Endothelial cell of umbilical vein (primary cell): ENCODE measurements at regions not wholly inside any gene's neighbourhood (a gene's known extent, or its start where the extent isn't known, plus 50 kb on each side); places are given as distances from the start of the nearest gene placed in this dataset.

ENCODE experiments used
- BruUV-seq: library from RNA; stranded (reverse); fragments of 400-500 nt; replicated peaks from 2 replicates; lab custom pipeline; 2021; lab: Mats Ljungman, UMichigan
- CTCF ChIA-PET: fragments of 300-600, 350-600 bp; sonication (Branson Sonifier 250); formaldehyde crosslinking; loops from one replicate; lab custom pipeline; 2021; ENCODE audit warnings: antibody characterized with exemption, inconsistent platforms; lab: Charles Lee
- POLR2A ChIA-PET: fragments of 300-600, 350-600 bp; sonication (Branson Sonifier 250); formaldehyde crosslinking; loops from one replicate; lab custom pipeline; 2021; ENCODE audit warnings: antibody characterized with exemption, inconsistent platforms; lab: Charles Lee
- DNase-seq: peaks from one replicate; pipeline ENCODE4 v3.0.0-alpha.2; 2011; ENCODE audit warnings: low read depth, low spot score
- FAIRE-seq: peaks from 2 replicates; lab custom pipeline; 2011; peaks lifted over from hg19 to GRCh38; lab: Jason Lieb, UNC
- H2AFZ ChIP-seq: 2 replicates; pipeline ENCODE4 v1.6.0; 2012; ENCODE audit warnings: low read depth, low read length, control low read depth, inconsistent platforms
- H3K27ac ChIP-seq: 2 replicates; pipeline ENCODE4 v1.5.1; 2011; ENCODE audit warnings: low read depth, mild to moderate bottlenecking, control low read depth, low read length, moderate library complexity; ENCODE audit not compliant: insufficient read depth
- H3K27me3 ChIP-seq, 2 experiments: 2 replicates each; pipeline versions ENCODE4 v1.6.0 to v1.6.1; 2011; ENCODE audit warnings: low read length in 2 of 2, mixed read lengths in 1 of 2; ENCODE audit not compliant: control insufficient read depth in 2 of 2, insufficient read depth in 2 of 2
- H3K36me3 ChIP-seq, 2 experiments: 2 replicates in 1 of 2; 3 replicates in 1 of 2; pipeline ENCODE4 v1.5.1; 2011; ENCODE audit warnings: low read length in 2 of 2, mild to moderate bottlenecking in 1 of 2, moderate library complexity in 1 of 2; ENCODE audit not compliant: control insufficient read depth in 2 of 2, insufficient read depth in 2 of 2; ENCODE audit errors: extremely low read depth in 1 of 2
- H3K4me1 ChIP-seq: 3 replicates; pipeline ENCODE4 v1.5.1; 2011; ENCODE audit warnings: mild to moderate bottlenecking, low read length; ENCODE audit not compliant: control insufficient read depth, insufficient read depth; ENCODE audit errors: extremely low read depth
- H3K4me2 ChIP-seq: 2 replicates; pipeline ENCODE4 v1.6.1; 2011; ENCODE audit warnings: low read length, control low read depth, mixed read lengths; ENCODE audit not compliant: insufficient read depth
- H3K4me3 ChIP-seq, 3 experiments: fragments of 200-600 bp in 1 of 3; sonication (generic), shearing (Covaris generic) in 1 of 3; replicated peaks in 1 of 3; 2 replicates each; pipeline ENCODE4 v1.5.1; 2011 to 2016; ENCODE audit warnings: control low read depth in 3 of 3, low read length in 3 of 3, mild to moderate bottlenecking in 2 of 3, inconsistent platforms in 1 of 3, low read depth in 1 of 3, moderate library complexity in 1 of 3; ENCODE audit not compliant: insufficient read depth in 1 of 3
- H3K79me2 ChIP-seq: 2 replicates; pipeline ENCODE4 v1.6.0; 2012; ENCODE audit warnings: low read length, inconsistent platforms; ENCODE audit not compliant: control insufficient read depth, insufficient read depth
- H3K9ac ChIP-seq: replicated peaks from 2 replicates; pipeline ENCODE3; 2011; ENCODE audit warnings: low read length, control low read depth; ENCODE audit not compliant: insufficient read depth; ENCODE audit errors: extremely low read depth
- H3K9me1 ChIP-seq: replicated peaks from 3 replicates; pipeline ENCODE4 v1.6.0; 2011; ENCODE audit warnings: mild to moderate bottlenecking, low read length; ENCODE audit not compliant: control insufficient read depth, insufficient read depth; ENCODE audit errors: extremely low read depth
- H3K9me3 ChIP-seq: replicated peaks from 2 replicates; pipeline ENCODE4 v1.5.1; 2012; ENCODE audit warnings: low read length, inconsistent platforms; ENCODE audit not compliant: control insufficient read depth, insufficient read depth
- H4K20me1 ChIP-seq: replicated peaks from 2 replicates; pipeline ENCODE3; 2011; ENCODE audit warnings: mild to moderate bottlenecking, low read length; ENCODE audit not compliant: control insufficient read depth, insufficient read depth; ENCODE audit errors: extremely low read depth
- EZH2 ChIP-seq: IDR thresholded peaks from 2 replicates; pipeline ENCODE4 v1.6.1; 2012; ENCODE audit warnings: borderline replicate concordance, low read depth, mild to moderate bottlenecking, moderate library complexity, low read length, inconsistent platforms; ENCODE audit not compliant: severe bottlenecking
- FOS ChIP-seq: IDR thresholded peaks from 2 replicates; pipeline ENCODE4 v1.6.1; 2011; ENCODE audit warnings: mild to moderate bottlenecking, low read length, moderate library complexity, borderline replicate concordance; ENCODE audit not compliant: insufficient read depth
- GATA2 ChIP-seq: IDR thresholded peaks from 2 replicates; pipeline ENCODE4 v1.7.0; 2011; ENCODE audit warnings: low read depth, mild to moderate bottlenecking, moderate library complexity, mixed read lengths, low read length; ENCODE audit not compliant: insufficient read length, insufficient read depth
- JUN ChIP-seq: IDR thresholded peaks from 2 replicates; pipeline ENCODE4 v1.6.1; 2011; ENCODE audit warnings: borderline replicate concordance, low read depth; ENCODE audit not compliant: insufficient read length, insufficient read depth
- MYC ChIP-seq: IDR thresholded peaks from one replicate; pipeline ENCODE4 v1.6.1; 2011; ENCODE audit warnings: mild to moderate bottlenecking, low read depth, low read length
- POLR2A ChIP-seq: IDR thresholded peaks from 2 replicates; pipeline ENCODE4 v1.6.1; 2012; ENCODE audit warnings: low read depth, mild to moderate bottlenecking, control low read depth, low read length
- POLR2AphosphoS5 ChIP-seq: IDR thresholded peaks from 2 replicates; pipeline ENCODE4 v1.6.1; 2012; ENCODE audit warnings: low read depth, mild to moderate bottlenecking, control low read depth, low read length, moderate library complexity; ENCODE audit not compliant: insufficient read depth
- dilution Hi-C: fragments of 300-500 bp; cut with MboI; formaldehyde crosslinking; loops from one replicate; pipeline ENCODE4 v1.15.0; 2019; ENCODE audit warnings: low sequenced_read_pairs; ENCODE audit not compliant: extremely low pct_ligation_motif_present
- intact Hi-C: fragments of 100-400 bp; cut with micrococcal nuclease; formaldehyde crosslinking; loops from one replicate; pipeline ENCODE4 v1.10.0; 2022
- TF ChIP-seq, protein P1 (sequence below), 2 donors: IDR thresholded peaks; 1 replicate in 1 of 2; 2 replicates in 1 of 2; pipeline ENCODE4 v1.5.1; 2011; ENCODE audit warnings: low read length in 2 of 2, mild to moderate bottlenecking in 2 of 2, moderate library complexity in 2 of 2, control low read depth in 1 of 2, inconsistent platforms in 1 of 2, low read depth in 1 of 2; ENCODE audit not compliant: insufficient read depth in 1 of 2; ENCODE audit errors: extremely low read depth in 1 of 2
- TF ChIP-seq, protein P2 (sequence below): IDR thresholded peaks from 2 replicates; pipeline ENCODE4 v1.6.1; 2011; ENCODE audit not compliant: insufficient read depth, insufficient read length

DNA sequence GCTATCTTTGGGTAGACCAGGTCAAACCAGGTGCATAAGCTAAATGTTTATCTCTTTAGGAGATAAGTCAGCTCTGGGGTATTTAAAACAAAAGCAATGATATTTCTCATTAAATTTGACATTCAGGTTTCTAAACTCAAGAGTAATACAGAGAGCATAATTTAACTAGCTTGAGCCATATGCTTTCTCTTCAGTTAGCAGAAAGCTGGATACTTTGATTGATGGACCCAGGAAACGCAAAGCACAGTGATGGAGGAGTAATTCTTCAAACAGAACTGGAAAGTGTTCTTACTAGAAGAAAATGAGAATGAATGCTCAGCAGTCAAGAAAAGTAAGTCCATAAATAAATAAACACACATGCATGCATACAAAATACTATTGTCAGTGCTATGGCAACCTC, 885.7 kb upstream of the RAG2 start:
- Histone ChIP-seq H3K9me3 (no peaks in the 10 kb centered on the region), H3K4me2 (no peak overlapping the region), H2AFZ (no peak overlapping the region), H3K4me1 (no peaks in the 10 kb centered on the region), H3K36me3 (no peaks in the 10 kb centered on the region), H3K79me2 (no peaks in the 10 kb centered on the region), H3K27me3 (no peaks in the 10 kb centered on the region), H3K9ac (no peak overlapping the region), H3K27ac (no peak overlapping the region), H3K9me1 (no peaks in the 10 kb centered on the region), H4K20me1 (no peaks in the 10 kb centered on the region), H3K4me3 (no peak overlapping the region)
- ChIA-PET CTCF (no interaction called here), POLR2A (no interaction called here)
- no TSS peak for BruUV-seq
- DNase-seq (no peak), FAIRE-seq (no peak)
- dilution Hi-C loops = no loop called here
- TF ChIP-seq POLR2AphosphoS5 (no peak), MYC (no peak), JUN (no peak), EZH2 (no peak), GATA2 (no peak)
- intact Hi-C loops = no loop called here

DNA sequence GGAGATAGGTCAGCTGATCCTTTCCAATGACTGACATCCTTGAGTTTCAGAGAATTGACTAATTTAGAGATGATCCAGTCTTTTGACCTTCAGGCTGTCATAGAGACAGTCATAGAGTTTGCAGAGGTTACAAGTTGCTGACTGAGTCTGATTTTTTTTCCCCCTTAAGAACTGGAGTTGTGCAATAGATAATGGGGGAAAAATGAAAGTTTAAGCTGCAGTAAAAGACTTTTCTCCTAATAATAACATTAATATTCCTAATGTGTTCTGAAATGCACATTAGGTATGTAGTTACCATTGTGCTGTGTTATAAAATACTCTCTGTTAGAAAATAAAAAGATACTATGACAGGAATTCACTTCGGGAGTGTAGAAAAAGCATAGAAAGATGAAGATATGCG, 876.9 kb upstream of the RAG2 start:
- POLR2A ChIA-PET = no interaction called here
- TF ChIP-seq EZH2 (no peak), MYC (no peak), FOS (no peak), POLR2A (no peak), JUN (no peak), POLR2AphosphoS5 (no peak), GATA2 (no peak)
- TF ChIP-seq, protein P1, sequence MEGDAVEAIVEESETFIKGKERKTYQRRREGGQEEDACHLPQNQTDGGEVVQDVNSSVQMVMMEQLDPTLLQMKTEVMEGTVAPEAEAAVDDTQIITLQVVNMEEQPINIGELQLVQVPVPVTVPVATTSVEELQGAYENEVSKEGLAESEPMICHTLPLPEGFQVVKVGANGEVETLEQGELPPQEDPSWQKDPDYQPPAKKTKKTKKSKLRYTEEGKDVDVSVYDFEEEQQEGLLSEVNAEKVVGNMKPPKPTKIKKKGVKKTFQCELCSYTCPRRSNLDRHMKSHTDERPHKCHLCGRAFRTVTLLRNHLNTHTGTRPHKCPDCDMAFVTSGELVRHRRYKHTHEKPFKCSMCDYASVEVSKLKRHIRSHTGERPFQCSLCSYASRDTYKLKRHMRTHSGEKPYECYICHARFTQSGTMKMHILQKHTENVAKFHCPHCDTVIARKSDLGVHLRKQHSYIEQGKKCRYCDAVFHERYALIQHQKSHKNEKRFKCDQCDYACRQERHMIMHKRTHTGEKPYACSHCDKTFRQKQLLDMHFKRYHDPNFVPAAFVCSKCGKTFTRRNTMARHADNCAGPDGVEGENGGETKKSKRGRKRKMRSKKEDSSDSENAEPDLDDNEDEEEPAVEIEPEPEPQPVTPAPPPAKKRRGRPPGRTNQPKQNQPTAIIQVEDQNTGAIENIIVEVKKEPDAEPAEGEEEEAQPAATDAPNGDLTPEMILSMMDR (IDR thresholded peaks at IDR 0.05; ENCODE audit: extremely low read depth in 1 of 2, insufficient read depth in 1 of 2, low read depth in 1 of 2, low read length in 2 of 2) = no peak
- TF ChIP-seq, protein P2, sequence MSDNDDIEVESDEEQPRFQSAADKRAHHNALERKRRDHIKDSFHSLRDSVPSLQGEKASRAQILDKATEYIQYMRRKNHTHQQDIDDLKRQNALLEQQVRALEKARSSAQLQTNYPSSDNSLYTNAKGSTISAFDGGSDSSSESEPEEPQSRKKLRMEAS = no peak
- Histone ChIP-seq H3K36me3 (no peaks in the 10 kb centered on the region), H2AFZ (no peak overlapping the region), H4K20me1 (no peaks in the 10 kb centered on the region), H3K4me3 (no peak overlapping the region), H3K9ac (no peak overlapping the region), H3K27ac (no peak overlapping the region), H3K27me3 (no peaks in the 10 kb centered on the region), H3K4me2 (no peak overlapping the region), H3K9me3 (no peaks in the 10 kb centered on the region), H3K9me1 (no peaks in the 10 kb centered on the region), H3K79me2 (no peaks in the 10 kb centered on the region), H3K4me1 (no peaks in the 10 kb centered on the region)
- CTCF ChIA-PET = no interaction called here
- no peak for FAIRE-seq
- DNase-seq = no peak
- dilution Hi-C loops = no loop called here
- no TSS peak for BruUV-seq
- intact Hi-C loops = no loop called here
